ENCODE measurements at regions not wholly inside any gene's neighbourhood (a gene's known extent, or its start where the extent isn't known, plus 50 kb on each side); places are given as distances from the start of the nearest gene placed in this dataset.
"Not testable (repeated sequence)": the region's sequence is repeated elsewhere in the genome, so short reads cannot be mapped to it uniquely, and the experiment has no call there.

GRCh38 chr14:85075694-85076476, 454.1 kb upstream of the FLRT2 start:
- no peak overlapping the region for H3K27ac ChIP-seq (ENCODE audit: low read depth in 1 of 2, low read length in 1 of 2)

GRCh38 chr14:85077716-85078115, 452.2 kb upstream of the FLRT2 start:
- not testable (repeated sequence) for H3K4me3 ChIP-seq; H3K9ac ChIP-seq (ENCODE audit: insufficient read depth in 1 of 2, low read length in 2 of 2); H3K27me3 ChIP-seq (ENCODE audit: control insufficient read depth in 3 of 3, insufficient read depth in 3 of 3, low read length in 2 of 3); DNase-seq; H3K36me3 ChIP-seq (ENCODE audit: control insufficient read depth in 4 of 4, insufficient read depth in 4 of 4, low read length in 4 of 4); H3K9me3 ChIP-seq (ENCODE audit: control insufficient read depth in 4 of 4, insufficient read depth in 3 of 4, low read length in 3 of 4); H3K27ac ChIP-seq (ENCODE audit: low read depth in 1 of 2, low read length in 1 of 2); H3K4me1 ChIP-seq (ENCODE audit: control insufficient read depth in 5 of 5, insufficient read depth in 5 of 5, low read length in 5 of 5); ATAC-seq (ENCODE audit: insufficient read depth, low FRiP score)

More at GRCh38 chr14:85075694-85076476, 454.1 kb upstream of the FLRT2 start:
- no peak overlapping the region for H3K9ac ChIP-seq (ENCODE audit: insufficient read depth in 1 of 2, low read length in 2 of 2)
- H3K9me3 ChIP-seq (ENCODE audit: control insufficient read depth in 4 of 4, insufficient read depth in 3 of 4, low read length in 3 of 4) = no peaks in the 10 kb centered on the region
- WGBS, 2 donors = 88 to 98% methylated on average over 1 of the region's 1 CpG
- DNase-seq (no peak), ATAC-seq (ENCODE audit: insufficient read depth, low FRiP score) (no peak)
- no peak for TF ChIP-seq CTCF (IDR thresholded peaks at IDR 0.05; ENCODE audit: control extremely low read depth, extremely low read depth)
- H3K36me3 ChIP-seq (ENCODE audit: control insufficient read depth in 4 of 4, insufficient read depth in 4 of 4, low read length in 4 of 4) = no peaks in the 10 kb centered on the region
- H3K27me3 ChIP-seq (ENCODE audit: control insufficient read depth in 3 of 3, insufficient read depth in 3 of 3, low read length in 2 of 3) = no peaks in the 10 kb centered on the region
- no peaks in the 10 kb centered on the region for H3K4me1 ChIP-seq (ENCODE audit: control insufficient read depth in 5 of 5, insufficient read depth in 5 of 5, low read length in 5 of 5)
- no peak overlapping the region for H3K4me3 ChIP-seq

- Histone ChIP-seq H3K4me3 (no peak overlapping the region), H3K4me1 (ENCODE audit: control insufficient read depth in 5 of 5, insufficient read depth in 5 of 5, low read length in 5 of 5) (no peaks in the 10 kb centered on the region), H3K27me3 (ENCODE audit: control insufficient read depth in 3 of 3, insufficient read depth in 3 of 3, low read length in 2 of 3) (peaks cover 0 to 9% (median 0%) of the 10 kb centered on the region in 3 donors), H3K9me3 (ENCODE audit: control insufficient read depth in 4 of 4, insufficient read depth in 3 of 4, low read length in 3 of 4) (no peaks in the 10 kb centered on the region), H3K36me3 (ENCODE audit: control insufficient read depth in 4 of 4, insufficient read depth in 4 of 4, low read length in 4 of 4) (no peaks in the 10 kb centered on the region), H3K9ac (ENCODE audit: insufficient read depth in 1 of 2, low read length in 2 of 2) (no peak overlapping the region), H3K27ac (ENCODE audit: low read depth in 1 of 2, low read length in 1 of 2) (no peak overlapping the region)
- no peak for TF ChIP-seq CTCF (IDR thresholded peaks at IDR 0.05; ENCODE audit: control extremely low read depth, extremely low read depth)
- 61 to 70% methylated on average over 6 of the region's 6 CpGs for WGBS, 2 donors
- ATAC-seq (ENCODE audit: insufficient read depth, low FRiP score) (no peak), DNase-seq (no peak)
These were observed 449.9 kb upstream of the FLRT2 start for GRCh38 chr14:85079842-85080730.

GRCh38 chr14:85084344-85084743, 445.6 kb upstream of the FLRT2 start:
- H3K27me3 ChIP-seq (ENCODE audit: control insufficient read depth in 3 of 3, insufficient read depth in 3 of 3, low read length in 2 of 3) = peaks cover 0 to 13% (median 0%) of the 10 kb centered on the region in 3 donors
- H3K36me3 ChIP-seq (ENCODE audit: control insufficient read depth in 4 of 4, insufficient read depth in 4 of 4, low read length in 4 of 4) = no peaks in the 10 kb centered on the region
- TF ChIP-seq CTCF (IDR thresholded peaks at IDR 0.05; ENCODE audit: control extremely low read depth, extremely low read depth) = no peak
- no peak overlapping the region for H3K27ac ChIP-seq (ENCODE audit: low read depth in 1 of 2, low read length in 1 of 2)
- 44 to 92% methylated on average over 1 of the region's 1 CpG for WGBS, 2 donors
- no peak overlapping the region for H3K4me3 ChIP-seq
- no peak overlapping the region for H3K9ac ChIP-seq (ENCODE audit: insufficient read depth in 1 of 2, low read length in 2 of 2)
- DNase-seq (no peak), ATAC-seq (ENCODE audit: insufficient read depth, low FRiP score) (no peak)
- no peaks in the 10 kb centered on the region for H3K9me3 ChIP-seq (ENCODE audit: control insufficient read depth in 4 of 4, insufficient read depth in 3 of 4, low read length in 3 of 4)
- H3K4me1 ChIP-seq (ENCODE audit: control insufficient read depth in 5 of 5, insufficient read depth in 5 of 5, low read length in 5 of 5) = no peaks in the 10 kb centered on the region
